ENCODE measurements at regions not wholly inside any gene's neighbourhood (a gene's known extent, or its start where the extent isn't known, plus 50 kb on each side); places are given as distances from the start of the nearest gene placed in this dataset.

DNA sequence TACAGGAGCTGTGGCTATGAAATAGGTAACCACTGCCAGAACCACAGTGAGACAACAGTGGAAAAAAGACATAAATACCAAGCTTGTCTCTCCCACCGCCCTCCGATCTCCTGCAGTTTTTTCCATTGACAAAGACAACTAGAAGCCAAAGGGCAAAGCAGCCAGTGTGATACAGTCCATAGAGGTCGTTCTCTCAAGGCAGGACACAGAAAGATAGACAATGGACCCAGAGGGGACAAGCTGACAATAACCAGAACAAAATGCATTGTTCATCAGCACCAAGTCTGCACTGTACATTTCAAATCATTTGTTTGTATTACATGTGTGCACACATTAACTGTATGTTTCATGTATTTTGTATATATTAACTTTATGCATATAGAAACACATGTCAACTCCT lies 233.0 kb upstream of the NOL4 start:
- DNase-seq (ENCODE audit: extremely low read depth in 1 of 11, low read depth in 9 of 11, low spot score in 4 of 11) = no peak

DNA sequence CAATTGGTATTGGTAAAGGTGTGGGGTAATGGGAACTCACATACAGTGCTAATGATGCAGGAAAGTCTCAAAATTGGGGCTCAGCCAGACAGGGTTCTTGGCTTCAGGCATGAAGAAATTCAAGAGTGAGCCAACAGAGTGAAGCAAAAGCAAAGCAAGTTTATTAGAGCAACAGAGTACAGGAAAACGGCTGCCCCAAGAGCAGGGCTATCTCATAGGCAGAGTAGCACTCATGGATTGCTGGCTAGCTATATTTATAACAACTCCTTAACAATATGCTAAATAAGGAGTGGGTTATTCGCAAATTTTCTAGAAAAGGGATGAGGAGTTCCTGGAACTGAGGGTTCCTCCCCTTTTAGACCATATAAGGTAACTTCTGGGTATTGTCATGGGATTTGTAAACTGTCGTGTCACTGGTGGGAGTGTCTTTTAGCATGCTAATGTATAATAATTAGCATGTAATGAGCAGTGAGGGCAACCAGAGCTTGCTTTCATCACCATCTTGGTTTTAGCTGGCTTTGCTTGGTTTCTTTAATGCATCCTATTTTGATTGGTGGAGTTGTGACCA lies 233.8 kb upstream of the NOL4 start:
- DNase-seq (ENCODE audit: extremely low read depth in 1 of 11, low read depth in 9 of 11, low spot score in 4 of 11) = no peak

DNA sequence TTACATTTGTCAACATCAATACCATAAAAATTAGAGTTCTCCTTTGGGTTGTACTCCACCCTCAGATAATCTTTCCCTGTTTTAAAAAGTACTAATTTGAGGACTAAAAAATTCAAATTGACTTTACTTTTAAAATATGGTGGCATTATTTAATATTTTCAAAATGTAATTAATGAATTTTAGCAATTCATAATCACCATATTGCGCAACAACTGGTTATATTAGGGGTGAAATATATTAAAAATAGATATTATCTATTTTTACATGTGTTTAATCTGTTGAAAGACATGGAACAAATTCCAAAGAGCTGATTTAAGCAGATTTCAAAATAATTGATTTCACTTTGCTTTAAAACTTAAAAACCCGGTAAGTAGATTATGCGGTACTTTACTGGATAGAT lies 236.6 kb upstream of the NOL4 start:
- DNase-seq (ENCODE audit: extremely low read depth in 1 of 11, low read depth in 9 of 11, low spot score in 4 of 11) = no peak

DNA sequence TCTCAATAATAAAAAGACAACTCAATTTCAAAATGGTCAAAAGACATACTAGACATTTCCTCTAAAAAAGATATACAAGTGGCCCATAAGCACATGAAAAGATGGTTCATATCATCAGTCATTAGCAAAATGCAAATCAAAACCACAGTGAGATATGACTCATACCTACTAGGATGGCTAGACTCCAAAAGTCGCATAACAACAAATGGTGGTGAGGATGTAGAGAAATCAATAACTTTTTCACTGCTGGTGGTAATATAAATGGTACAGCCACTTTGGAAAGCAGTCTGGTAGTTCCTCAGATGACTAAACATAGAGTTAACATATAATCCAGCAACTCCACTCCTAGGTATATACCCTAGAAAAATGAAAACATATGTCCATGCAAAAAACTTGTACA lies 242.3 kb upstream of the NOL4 start:
- no peak for DNase-seq (ENCODE audit: extremely low read depth in 1 of 11, low read depth in 9 of 11, low spot score in 4 of 11)

DNA sequence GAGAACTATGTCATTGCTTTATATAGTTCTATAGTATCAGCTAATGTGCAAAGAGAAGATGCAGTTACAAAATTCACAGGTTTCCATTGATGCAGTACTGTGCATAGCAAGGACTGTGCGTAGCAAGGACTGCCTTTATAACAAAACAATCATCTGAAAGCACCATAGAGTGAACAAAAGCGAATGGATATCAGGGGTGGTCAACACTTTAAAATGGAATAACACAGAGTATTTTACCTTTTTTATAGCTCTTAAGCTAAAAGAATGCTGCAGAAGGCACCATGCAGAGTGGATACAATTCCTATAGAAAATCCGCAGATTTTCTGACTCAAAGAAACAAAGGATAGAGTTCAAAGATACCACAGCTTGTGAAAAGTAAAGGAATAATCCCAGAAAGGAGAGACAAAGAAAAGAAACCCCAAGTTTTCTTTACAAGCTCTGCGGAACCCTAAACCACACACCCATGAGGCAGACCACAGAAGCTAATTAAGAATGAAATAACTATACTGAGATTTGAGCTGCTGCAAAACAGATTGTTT lies 229.9 kb upstream of the DTNA start:
- no peak for DNase-seq (ENCODE audit: extremely low read depth in 1 of 11, low read depth in 9 of 11, low spot score in 4 of 11)

DNA sequence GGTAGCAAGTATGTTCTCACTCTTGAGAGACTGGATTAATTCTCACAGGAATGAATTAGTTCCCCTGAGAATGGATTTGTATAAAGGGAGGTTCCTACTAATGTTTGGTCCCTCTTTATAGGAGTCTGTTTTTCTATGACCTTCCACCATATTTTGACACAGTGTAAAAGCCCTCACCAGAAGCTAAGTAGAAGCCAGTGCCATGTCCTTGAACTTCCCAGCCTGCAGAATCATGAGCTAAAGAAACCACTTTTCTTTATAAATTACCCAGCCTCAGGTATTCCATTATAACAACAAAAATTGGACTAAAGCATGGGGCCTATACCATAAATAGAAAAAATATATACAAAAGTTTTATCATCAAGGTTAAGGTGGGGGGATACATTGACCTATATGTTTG lies 227.9 kb upstream of the DTNA start:
- no peak for DNase-seq (ENCODE audit: extremely low read depth in 1 of 11, low read depth in 9 of 11, low spot score in 4 of 11)

DNA sequence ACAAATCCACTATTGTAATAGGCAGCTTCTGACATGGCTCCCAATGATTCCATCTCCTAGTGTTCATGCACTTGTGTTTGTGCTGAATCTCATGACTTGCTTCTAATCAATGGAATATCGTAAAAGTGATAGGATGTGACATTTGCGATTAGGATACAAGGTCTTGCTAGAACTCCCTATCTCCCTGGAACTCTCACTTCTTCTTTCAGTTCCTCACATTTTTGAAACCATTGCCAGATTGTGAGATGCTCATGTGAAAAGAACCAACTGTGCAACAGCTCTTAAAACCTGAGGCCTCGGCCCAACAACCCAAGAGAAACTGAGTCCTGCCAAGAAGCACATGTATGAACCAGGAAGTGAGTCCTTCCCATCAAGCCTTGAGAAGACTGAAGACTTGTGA lies 226.9 kb upstream of the DTNA start:
- DNase-seq (ENCODE audit: extremely low read depth in 1 of 11, low read depth in 9 of 11, low spot score in 4 of 11) = no peak

DNA sequence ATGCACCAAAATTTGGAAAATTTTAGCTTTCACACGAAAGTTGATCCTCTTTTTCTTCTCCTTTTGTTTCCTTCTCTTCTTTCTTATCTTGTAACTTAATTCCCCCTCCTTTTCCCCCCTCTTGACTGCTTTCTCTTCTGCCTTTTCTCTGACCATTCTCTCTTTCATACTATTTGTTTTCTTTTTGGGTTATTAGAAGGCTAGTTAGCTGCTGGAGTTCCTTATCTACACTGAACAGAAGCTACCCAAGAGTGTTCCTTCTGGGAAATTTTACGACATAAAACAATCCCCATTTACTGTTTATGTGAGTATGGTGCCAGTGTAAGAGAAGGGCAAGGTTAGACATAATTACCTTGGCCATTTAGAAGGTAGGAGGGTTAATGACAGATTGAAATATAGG lies 218.4 kb upstream of the DTNA start:
- DNase-seq (ENCODE audit: extremely low read depth in 1 of 11, low read depth in 9 of 11, low spot score in 4 of 11) = no peak

DNA sequence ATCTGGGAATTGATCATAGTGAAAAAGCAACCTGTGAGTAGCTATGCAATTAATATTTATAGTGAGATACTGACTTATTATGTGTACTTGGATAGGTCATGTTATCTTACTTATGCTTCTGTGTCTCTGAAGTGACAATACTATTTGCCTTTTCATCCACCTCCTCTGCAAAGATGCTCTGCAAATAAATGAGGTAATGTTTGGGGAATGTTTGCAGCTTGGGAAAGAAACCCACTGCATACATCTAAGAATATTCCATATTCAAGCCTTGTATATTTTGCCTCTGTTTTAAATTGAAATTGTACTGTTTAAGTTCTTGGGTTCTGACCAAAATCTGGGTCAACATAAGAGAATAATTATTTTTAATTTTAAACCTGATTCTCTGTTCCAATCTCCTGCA lies 217.4 kb upstream of the DTNA start:
- peak in 4 of 11 donors; percentile 1 to 12 (median 2) for DNase-seq (ENCODE audit: extremely low read depth in 1 of 11, low read depth in 9 of 11, low spot score in 4 of 11)

DNA sequence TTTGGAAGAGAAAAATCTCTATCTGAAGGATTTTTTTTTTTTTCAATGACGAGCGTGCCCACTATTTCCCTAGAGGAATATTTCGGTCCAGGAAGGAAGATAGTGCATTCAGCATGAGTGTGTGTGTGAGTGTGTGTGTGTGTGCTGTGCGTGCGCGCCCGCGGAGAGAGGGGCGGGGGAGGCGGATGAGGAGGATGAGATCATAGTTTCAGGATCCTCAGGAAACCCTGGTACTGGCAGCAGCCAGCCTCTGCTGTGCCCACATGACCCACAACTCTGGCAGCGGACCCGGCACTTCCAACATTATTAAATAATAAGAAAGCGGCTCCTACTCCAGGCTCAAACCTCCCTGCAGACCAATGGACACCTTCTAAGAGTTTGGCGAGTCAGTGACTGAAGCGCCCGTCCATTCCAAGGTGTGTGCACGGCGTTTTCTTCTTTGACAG lies 217.0 kb upstream of the DTNA start:
- DNase-seq (ENCODE audit: extremely low read depth in 1 of 11, low read depth in 9 of 11, low spot score in 4 of 11) = peak in 9 of 11 donors; percentile 44 to 69 (median 52)

DNA sequence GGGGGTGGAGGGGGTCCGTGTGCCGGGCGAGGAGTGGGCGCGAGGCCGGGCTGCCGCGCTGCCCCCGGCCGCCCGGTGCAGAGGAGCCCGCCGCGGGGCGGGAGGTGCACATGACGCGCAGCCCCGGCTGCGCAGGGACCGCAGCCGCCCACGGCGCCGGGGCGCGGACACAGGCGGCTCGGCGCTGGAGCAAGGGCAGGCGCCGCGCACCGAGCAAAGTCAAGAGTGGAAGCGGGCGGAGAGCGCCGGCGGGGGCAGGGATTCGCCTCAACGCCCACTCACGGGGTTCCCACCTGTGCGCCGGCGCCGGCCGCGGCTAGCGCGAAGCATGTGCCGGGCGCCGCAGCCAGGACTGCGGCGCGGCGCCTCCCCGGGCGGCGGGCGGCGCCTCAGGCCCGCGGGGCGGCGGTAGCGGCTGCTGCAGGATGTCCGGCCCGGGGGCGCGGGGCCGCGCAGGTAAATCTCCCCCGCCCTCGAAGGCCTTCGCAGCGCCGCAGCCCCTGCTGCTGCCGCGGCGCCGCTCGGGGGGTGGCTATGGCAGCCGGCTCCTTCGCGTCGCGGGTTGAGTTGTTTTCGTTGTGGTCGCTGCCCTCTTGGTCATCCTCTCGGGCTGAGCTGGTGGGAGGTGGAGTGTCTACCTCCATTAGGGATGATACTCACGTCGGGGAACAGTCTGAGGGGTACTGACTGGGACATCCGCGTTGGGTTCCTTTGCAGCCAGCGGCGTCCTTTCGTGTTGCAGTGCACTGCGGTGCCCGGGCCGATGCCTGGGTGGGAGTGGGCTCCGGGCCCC lies 216.3 kb upstream of the DTNA start:
- peak in 7 of 11 donors; percentile 3 to 30 (median 18) for DNase-seq (ENCODE audit: extremely low read depth in 1 of 11, low read depth in 9 of 11, low spot score in 4 of 11)

DNA sequence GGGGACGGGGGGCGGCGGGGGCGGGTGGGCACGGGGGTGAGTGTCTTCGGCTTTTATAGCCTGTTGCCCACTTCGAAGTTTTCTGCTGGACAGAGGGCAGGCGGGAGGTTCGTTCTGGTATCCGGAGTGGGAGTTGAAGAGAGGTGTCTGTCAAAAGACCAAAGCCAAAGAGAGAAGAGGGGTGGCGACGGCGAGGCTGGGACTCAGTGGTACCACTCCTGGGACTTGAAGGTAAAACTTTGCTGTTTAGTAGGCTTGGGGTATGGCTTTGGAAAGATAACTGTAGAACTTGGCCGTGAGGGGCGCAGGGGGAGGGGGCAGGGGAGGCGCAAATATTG lies 215.8 kb upstream of the DTNA start:
- peak in 1 of 11 donors; percentile 0 for DNase-seq (ENCODE audit: extremely low read depth in 1 of 11, low read depth in 9 of 11, low spot score in 4 of 11)

DNA sequence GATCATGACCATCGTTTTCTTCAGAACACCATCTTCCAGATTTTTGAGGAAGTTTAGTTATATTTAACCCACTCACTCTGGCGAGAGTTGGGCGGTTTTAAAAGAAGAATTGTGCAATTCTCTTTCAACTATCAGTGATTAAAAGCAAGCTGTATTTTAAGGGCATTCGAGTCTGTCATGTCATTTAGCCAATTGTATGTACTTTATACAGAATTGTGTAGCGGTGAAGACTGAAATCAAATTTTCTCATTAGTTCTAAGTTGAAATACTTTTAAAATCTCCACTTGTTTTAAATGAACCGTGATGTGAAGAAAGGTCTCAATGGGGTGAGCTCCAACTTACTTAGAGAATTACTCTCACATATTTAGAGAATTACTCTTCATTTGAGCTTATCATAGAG lies 214.6 kb upstream of the DTNA start:
- no peak for DNase-seq (ENCODE audit: extremely low read depth in 1 of 11, low read depth in 9 of 11, low spot score in 4 of 11)

DNA sequence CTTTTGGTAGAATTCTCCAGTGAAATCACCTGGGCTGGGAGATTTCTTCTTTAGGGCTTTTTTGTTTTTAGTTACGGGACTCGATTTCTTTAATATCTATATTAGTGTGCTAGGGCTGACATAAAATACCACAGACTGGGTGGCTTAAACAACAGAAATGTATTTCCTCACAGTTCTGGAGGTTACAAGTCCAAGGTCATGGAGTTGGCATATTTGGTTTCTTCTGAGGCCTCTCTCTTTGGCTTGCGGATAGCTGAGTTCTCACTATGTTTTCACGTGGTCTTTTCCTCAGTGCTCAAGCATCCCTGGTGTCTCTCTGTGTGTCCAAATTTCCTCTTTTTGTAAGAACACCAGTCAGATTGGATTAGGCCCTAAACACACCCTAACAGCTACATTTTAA lies 208.5 kb upstream of the DTNA start:
- DNase-seq (ENCODE audit: extremely low read depth in 1 of 11, low read depth in 9 of 11, low spot score in 4 of 11) = no peak

DNA sequence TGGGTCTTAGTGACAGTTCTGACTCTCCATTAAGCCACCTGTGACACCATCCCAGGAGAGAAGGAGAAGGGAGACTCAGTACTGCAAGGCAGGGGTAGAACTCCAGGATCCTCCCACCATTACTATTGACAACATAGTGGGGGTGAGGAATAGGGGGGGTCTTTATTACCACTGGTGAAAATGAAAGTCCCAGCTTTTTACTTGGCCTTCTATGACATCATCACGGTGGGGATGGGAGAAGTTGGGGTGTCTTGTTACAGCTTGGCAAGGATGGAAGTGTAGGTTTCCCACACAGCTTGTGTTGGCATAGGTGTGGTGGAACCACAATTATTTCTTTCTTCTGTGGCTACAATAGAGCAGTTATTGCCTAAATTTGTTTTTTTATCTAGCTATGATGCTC lies 203.9 kb upstream of the DTNA start:
- no peak for DNase-seq (ENCODE audit: extremely low read depth in 1 of 11, low read depth in 9 of 11, low spot score in 4 of 11)

DNA sequence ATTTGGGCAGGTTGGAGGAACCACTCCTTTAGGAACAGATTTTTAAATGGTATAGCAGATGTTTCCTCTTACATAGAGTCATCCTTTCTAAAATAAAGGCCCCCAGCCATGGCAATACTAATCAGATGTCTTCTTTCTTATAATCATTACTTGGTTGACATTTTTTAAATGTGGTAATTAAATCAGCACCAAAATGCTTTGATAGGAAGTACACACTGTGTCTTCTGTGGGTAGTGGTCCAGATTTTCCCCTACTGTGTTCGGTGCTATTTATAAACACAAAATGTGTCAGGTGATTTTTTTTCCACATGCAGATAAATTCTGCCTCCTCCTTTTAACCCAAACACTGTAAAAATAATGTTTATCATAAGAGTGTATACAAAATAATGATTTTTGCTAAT lies 200.9 kb upstream of the DTNA start:
- no peak for DNase-seq (ENCODE audit: extremely low read depth in 1 of 11, low read depth in 9 of 11, low spot score in 4 of 11)

DNA sequence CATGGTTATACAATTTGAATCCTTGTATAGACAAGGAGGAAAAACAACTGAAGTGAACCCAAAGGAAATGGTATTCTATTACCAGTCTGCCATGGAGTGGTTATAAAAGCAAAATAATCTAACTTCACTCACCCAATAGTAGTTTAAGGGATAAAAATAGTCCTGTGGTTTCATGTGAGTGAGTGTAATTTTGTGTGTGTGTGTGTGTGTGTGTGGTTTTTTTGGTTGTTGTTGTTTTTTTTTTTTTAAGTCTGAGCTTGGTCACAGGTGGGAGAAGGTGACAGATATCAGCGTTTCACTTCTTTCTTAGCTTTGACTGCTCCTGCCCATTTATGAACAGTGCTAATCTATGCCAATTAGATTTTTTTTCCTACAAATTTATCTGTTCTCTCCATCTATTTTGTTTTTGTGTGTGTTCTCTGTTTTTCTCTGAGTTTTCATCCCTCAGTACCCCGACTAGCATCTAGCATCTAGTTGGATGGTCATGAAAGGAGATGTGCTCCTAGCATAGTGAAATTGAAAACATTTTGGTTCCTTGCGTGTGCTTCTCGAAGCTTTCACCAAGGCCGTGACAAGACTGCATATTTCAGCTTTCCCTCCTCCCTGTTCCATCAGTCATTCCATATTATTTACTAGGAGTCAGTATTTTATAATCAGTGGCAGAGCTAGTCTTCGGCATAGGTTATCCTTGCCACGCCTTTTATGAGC lies 200.1 kb upstream of the DTNA start:
- no peak for DNase-seq (ENCODE audit: extremely low read depth in 1 of 11, low read depth in 9 of 11, low spot score in 4 of 11)

DNA sequence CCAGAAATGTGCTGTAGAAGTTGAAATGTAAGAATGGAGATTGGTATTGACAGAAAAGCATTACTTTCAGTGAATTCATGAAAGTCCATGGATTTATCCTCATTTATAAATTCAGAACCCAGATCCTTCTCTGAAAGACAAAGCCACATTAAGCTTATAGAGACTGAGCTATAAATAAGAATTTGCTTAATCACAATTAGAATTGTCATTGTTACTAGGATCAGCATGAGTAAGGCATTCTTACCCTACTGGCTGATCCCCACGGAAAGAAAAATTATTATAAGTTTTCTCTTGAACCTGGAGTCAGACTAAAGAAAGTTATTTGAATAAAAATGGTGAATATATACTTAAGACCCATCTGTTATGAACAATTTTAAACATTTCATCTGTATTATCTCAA lies 199.2 kb upstream of the DTNA start:
- DNase-seq (ENCODE audit: extremely low read depth in 1 of 11, low read depth in 9 of 11, low spot score in 4 of 11) = no peak

DNA sequence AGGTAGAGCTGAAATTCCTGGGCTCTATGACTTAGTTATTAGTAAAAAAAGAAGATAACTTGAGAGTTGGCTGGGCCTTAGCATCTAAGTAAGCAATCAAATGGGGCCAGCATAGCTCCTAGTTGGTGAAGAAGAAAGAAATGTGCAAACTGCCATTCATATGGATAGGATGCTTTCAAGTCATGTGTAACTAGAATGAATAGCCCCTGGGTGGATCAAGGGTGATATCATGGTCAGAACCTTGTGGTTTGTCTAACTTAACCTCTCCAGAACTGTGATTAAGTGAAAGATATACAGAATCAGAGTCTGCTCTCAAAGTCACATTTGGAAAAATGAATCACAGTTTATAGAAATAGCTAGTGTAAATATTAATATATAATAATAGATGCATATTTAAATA lies 198.7 kb upstream of the DTNA start:
- DNase-seq (ENCODE audit: extremely low read depth in 1 of 11, low read depth in 9 of 11, low spot score in 4 of 11) = no peak

DNA sequence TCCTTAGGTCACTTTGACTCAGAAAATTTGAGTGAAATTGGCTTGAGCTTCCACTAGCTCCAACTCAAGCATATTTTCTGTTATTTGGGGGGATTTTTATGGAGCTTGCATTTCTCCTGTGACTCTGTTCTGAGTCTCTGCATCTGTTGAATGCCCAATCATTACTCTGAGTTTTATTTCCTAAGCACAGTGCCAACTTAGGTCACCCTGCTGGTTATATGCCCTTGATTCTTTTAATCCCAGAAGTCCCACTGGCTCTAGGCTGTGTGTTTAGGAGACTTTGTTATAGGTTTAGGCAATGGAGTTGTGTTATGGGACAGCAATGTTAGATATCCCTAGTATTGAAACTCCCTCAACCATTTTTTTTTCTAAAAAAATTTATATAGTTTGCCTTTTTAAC lies 198.2 kb upstream of the DTNA start:
- no peak for DNase-seq (ENCODE audit: extremely low read depth in 1 of 11, low read depth in 9 of 11, low spot score in 4 of 11)

Data from renal cortex interstitium (tissue), 11 donors.